22Rv1 (cell line): ENCODE measurements at regions not wholly inside any gene's neighbourhood (a gene's known extent, or its start where the extent isn't known, plus 50 kb on each side); places are given as distances from the start of the nearest gene placed in this dataset.

Source experiments
- H3K27ac ChIP-seq: fragments of 450-650 bp; 2 replicates; pipeline ENCODE4 v1.5.1; 2017
- ZFX ChIP-seq: fragments of 450-650 bp; IDR thresholded peaks from 2 replicates; pipeline ENCODE4 v1.6.1; 2017; ENCODE audit warnings: antibody characterized with exemption, borderline replicate concordance
- TF ChIP-seq, protein P1 (sequence below): fragments of 450-650 bp; IDR thresholded peaks from 2 replicates; pipeline ENCODE4 v1.5.1; 2017; ENCODE audit warnings: mild to moderate bottlenecking

DNA sequence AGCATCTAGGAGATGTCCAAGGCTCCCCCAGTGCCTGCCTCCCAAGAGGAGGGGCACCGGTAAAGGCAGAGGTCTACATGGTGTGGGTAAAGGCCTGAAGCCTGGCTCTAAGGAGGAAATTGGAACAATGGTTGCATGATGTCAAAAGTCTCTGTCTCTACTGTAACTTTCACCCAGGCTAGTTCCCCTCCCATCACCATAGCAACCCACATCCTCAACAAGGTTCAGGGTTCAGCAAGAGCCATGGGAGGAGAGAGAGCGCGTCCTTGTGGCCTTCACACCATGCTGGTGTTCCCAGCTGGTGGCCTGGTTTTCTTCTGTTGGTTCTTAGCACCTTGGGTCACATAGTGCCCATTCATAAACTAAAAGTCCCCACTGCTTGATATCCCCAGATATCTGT, 196.7 kb upstream of the CDH5 start:
- TF ChIP-seq, protein P1, sequence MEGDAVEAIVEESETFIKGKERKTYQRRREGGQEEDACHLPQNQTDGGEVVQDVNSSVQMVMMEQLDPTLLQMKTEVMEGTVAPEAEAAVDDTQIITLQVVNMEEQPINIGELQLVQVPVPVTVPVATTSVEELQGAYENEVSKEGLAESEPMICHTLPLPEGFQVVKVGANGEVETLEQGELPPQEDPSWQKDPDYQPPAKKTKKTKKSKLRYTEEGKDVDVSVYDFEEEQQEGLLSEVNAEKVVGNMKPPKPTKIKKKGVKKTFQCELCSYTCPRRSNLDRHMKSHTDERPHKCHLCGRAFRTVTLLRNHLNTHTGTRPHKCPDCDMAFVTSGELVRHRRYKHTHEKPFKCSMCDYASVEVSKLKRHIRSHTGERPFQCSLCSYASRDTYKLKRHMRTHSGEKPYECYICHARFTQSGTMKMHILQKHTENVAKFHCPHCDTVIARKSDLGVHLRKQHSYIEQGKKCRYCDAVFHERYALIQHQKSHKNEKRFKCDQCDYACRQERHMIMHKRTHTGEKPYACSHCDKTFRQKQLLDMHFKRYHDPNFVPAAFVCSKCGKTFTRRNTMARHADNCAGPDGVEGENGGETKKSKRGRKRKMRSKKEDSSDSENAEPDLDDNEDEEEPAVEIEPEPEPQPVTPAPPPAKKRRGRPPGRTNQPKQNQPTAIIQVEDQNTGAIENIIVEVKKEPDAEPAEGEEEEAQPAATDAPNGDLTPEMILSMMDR: no peak
- TF ChIP-seq ZFX: no peak
- H3K27ac ChIP-seq: no peak overlapping the region

DNA sequence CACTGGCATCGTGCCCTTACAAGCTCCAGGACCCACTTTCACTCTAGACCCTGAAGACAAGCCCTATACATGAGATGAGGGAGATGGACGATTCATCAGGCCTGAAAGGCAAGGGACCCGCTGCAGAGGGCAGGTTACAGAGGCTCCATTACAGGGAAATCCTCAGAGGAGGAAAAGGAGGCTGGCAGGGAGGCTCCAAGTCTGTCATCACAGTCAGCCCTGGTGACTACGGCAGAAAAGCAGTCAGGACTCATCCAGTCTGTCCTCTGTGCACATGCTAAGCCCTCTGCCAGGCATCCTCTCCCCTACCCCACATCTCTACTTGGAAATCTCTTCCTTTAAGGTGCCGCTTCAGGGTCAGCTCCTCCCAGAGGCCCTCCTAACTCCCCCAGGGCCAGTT, 197.7 kb upstream of the CDH5 start:
- H3K27ac ChIP-seq: no peak overlapping the region
- TF ChIP-seq, protein P1: no peak
- no peak for TF ChIP-seq ZFX

DNA sequence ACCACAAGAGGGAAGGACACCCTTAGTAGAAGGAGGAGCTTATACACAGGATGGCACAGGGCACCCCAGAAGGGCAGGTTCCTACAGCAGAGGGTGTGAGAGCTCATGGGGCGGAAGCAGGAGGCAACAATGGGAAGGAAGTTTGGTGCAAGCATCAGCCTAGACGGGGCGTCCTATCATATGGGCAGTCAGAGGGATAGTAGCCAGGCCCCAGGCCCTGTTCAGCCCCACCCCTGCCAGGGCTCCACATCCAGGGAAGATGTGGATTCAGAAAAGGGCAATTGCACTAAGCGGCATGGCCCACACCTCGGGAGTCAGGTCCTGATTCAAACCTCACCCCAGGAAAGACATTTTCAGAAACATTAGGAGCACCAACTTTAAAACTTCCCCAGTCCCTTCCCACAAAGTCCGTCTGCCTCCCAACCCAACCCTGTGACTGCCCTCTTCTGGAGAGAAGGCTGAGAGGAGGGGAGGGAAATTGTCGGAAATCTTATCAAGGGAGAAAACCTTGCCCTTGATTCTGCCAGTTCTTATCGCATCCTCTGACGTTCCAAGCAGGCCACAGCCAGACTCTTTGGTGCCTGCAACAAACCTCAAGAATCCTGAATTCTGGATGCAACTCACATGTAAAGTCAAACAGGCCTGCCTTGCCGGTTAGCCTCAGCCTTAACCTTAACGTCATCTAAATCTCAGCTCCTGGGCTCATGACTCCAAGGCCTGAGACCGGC, 198.8 kb upstream of the CDH5 start:
- TF ChIP-seq ZFX: no peak
- TF ChIP-seq, protein P1: no peak

DNA sequence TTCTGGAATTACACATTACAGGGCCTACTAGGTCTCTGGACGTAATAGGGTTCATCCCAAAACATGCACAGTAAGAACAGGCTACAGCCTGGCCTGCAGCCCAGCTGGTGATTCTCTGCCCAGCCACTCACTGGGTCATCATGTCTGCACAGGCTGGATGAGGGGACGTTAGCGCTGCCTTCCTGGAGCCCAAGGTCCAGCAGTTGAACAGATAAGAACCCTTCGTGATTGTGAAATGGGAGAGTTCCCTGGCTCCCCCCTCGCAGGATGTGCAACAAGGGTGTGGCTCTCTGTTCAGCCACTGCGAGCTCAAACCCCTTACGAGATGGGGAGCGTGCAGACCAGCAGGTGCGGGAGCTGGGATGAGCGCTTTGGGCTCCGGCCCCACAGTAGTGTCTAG, 200.0 kb upstream of the CDH5 start:
- no peak overlapping the region for H3K27ac ChIP-seq
- TF ChIP-seq, protein P1: no peak
- TF ChIP-seq ZFX: no peak

More for the DNA sequence above, 198.8 kb upstream of the CDH5 start:
- H3K27ac ChIP-seq: no peak overlapping the region

DNA sequence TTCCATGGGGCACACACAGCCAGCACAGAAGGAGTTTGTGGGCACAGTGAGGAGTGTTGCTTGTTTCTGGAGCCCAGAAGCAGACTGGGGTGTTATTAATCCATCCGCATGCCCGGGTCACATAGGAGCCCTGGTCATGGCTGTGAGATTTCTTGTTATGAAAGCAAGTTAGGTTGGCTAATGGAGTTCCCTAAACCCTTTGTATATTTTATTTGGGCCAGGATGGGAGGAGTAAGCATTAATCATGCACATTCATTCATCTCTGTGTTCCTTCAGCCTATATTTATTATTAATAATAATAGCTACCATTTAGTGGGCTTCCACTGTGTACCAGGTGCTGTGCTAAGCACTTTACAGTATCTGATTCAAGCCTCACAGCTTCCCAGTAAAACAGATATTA, 200.6 kb upstream of the CDH5 start:
- no peak overlapping the region for H3K27ac ChIP-seq
- TF ChIP-seq, protein P1: no peak
- no peak for TF ChIP-seq ZFX

DNA sequence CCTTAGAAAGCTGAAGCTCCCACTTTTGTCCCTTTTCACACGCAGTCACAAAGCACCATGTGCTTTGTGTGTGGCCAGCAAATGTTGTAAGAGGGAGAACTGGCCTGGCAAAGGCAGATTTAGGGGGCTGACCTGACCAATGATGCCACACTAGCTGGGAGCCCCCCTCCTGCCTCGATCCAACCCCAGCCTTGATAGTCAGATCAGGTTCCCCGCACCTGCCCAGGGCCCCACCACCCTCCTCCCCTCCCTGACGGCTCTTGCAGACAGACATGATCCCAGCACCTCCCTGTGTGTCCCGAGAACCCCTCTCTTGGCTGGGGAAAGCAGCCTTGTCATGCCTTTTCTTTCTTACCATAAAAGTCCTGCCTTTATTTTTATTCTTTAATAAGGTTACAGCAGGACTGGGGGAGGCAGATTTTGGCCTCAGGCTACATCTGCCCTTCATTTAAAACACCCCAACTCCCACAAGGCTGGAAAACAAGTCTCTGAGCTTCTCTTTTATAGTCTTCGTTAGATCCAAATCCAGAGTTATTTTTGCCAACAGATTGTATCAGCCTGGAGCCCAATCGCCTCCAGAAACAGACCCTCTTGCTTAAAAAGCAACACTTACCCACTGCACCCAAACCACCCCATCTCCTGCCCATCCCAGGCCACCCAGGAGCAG, 201.8 kb upstream of the CDH5 start:
- no peak overlapping the region for H3K27ac ChIP-seq
- TF ChIP-seq, protein P1: no peak
- no peak for TF ChIP-seq ZFX

DNA sequence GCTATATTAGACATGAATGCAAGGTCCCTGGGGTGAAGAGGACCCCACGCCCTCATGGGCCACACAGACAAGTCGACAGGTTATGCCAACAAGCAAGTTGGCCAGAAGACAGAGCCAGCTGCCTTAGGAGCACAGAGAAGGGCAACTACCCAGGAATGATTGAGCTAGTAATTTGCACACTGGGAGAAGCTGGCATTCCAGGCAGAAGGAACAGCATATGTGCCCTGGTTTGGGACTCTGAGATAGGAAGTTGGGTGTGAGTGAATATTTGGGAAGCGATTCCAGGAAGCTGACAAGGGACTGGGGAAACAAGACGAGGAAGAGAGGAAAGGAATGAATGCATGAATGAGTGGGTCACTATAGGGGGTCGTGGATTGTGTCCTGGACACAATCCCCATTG, 203.7 kb upstream of the CDH5 start:
- TF ChIP-seq, protein P1: no peak
- TF ChIP-seq ZFX: no peak
- H3K27ac ChIP-seq: no peak overlapping the region
